CD4-positive, alpha-beta T cell (primary cell): ENCODE measurements at regions not wholly inside any gene's neighbourhood (a gene's known extent, or its start where the extent isn't known, plus 50 kb on each side); places are given as distances from the start of the nearest gene placed in this dataset.

ENCODE experiments used
- ATAC-seq: fragments of 200-7000 bp; cut with Tn5 transposase; one replicate; pipeline ENCODE4 v1.10.0; 2022; ENCODE audit warnings: mild to moderate bottlenecking; ENCODE audit not compliant: poor library complexity
- CTCF ChIA-PET: fragments of 350-600 bp; sonication (Branson Sonifier 250); formaldehyde crosslinking; loops from one replicate; lab custom pipeline; 2021; ENCODE audit warnings: antibody characterized with exemption, inconsistent platforms; lab: Charles Lee
- POLR2A ChIA-PET: fragments of 350-600 bp; sonication (Branson Sonifier 250); formaldehyde crosslinking; loops from one replicate; lab custom pipeline; 2021; ENCODE audit warnings: antibody characterized with exemption, inconsistent platforms; lab: Charles Lee
- DNase-seq, 14 experiments: peaks; one replicate each; pipeline ENCODE4 v3.0.0-alpha.2; 2013 to 2020; ENCODE audit warnings: mixed read lengths in 2 of 14
- H3K27ac ChIP-seq, 2 donors: one replicate each; pipeline versions ENCODE4 v1.5.1 to v1.7.0; 2013; ENCODE audit warnings: low read length in 2 of 2, low read depth in 1 of 2, mild to moderate bottlenecking in 1 of 2
- H3K27me3 ChIP-seq, 2 experiments: 1 replicate in 1 of 2; 2 replicates in 1 of 2; pipeline versions ENCODE4 v1.6.1 to v1.7.0; 2013; ENCODE audit warnings: low read length in 2 of 2, control low read depth in 1 of 2, mild to moderate bottlenecking in 1 of 2, moderate library complexity in 1 of 2; ENCODE audit not compliant: insufficient read depth in 2 of 2, control insufficient read depth in 1 of 2
- H3K36me3 ChIP-seq: one replicate; pipeline ENCODE4 v1.6.1; 2013; ENCODE audit warnings: low read length, control low read depth; ENCODE audit not compliant: insufficient read depth
- H3K4me1 ChIP-seq: one replicate; pipeline ENCODE4 v1.6.1; 2013; ENCODE audit warnings: low read length, control low read depth; ENCODE audit not compliant: insufficient read depth
- H3K4me3 ChIP-seq: one replicate; pipeline ENCODE4 v1.5.1; 2013; ENCODE audit warnings: mild to moderate bottlenecking, low read length, moderate library complexity
- H3K9me3 ChIP-seq, 2 experiments: 1 replicate in 1 of 2; 2 replicates in 1 of 2; pipeline versions ENCODE4 v1.6.1 to v1.7.0; 2013; ENCODE audit warnings: low read length in 2 of 2, mild to moderate bottlenecking in 2 of 2, control low read depth in 1 of 2, moderate library complexity in 1 of 2; ENCODE audit not compliant: control insufficient read depth in 1 of 2, insufficient read depth in 1 of 2
- H3K27ac Mint-ChIP-seq: one replicate; pipeline ENCODE4 v1.8.0; 2020; ENCODE audit warnings: mixed read lengths
- H3K27me3 Mint-ChIP-seq: one replicate; pipeline ENCODE4 v1.8.0; 2021; ENCODE audit warnings: mixed read lengths
- H3K36me3 Mint-ChIP-seq: one replicate; pipeline ENCODE4 v1.8.0; 2021; ENCODE audit warnings: low read depth, mixed read lengths
- H3K4me1 Mint-ChIP-seq: one replicate; pipeline ENCODE4 v1.8.0; 2021; ENCODE audit warnings: low read depth, mixed read lengths
- H3K4me3 Mint-ChIP-seq: one replicate; pipeline ENCODE4 v1.8.0; 2020; ENCODE audit warnings: mild to moderate bottlenecking, mixed read lengths
- H3K9me3 Mint-ChIP-seq: one replicate; pipeline ENCODE4 v1.8.0; 2020; ENCODE audit warnings: mixed read lengths
- CTCF ChIP-seq: fragments of 200-600 bp; IDR thresholded peaks from one replicate; pipeline ENCODE4 v1.8.0; 2022; ENCODE audit warnings: antibody characterized with exemption, mild to moderate bottlenecking
- intact Hi-C, 2 experiments: fragments of 100-400 bp; cut with DNase I in 1 of 2; cut with micrococcal nuclease in 1 of 2; formaldehyde crosslinking; loops; one replicate each; pipeline versions ENCODE4 v1.15.1 to v1.9.0; 2023 to 2025; cut with DNase I, micrococcal nuclease

GRCh38 chr14:49424436-49425331 lies 161.5 kb downstream of the RPS29 start:
- ChIA-PET POLR2A (no interaction called here), CTCF (no interaction called here)
- no peak overlapping the region for H3K27ac ChIP-seq
- Mint-ChIP-seq H3K9me3 (no peaks in the 10 kb centered on the region), H3K27ac (no peak overlapping the region), H3K4me1 (no peaks in the 10 kb centered on the region), H3K4me3 (no peak overlapping the region), H3K36me3 (no peaks in the 10 kb centered on the region), H3K27me3 (peaks cover 67% of the 10 kb centered on the region)
- no peaks in the 10 kb centered on the region for H3K36me3 ChIP-seq
- TF ChIP-seq CTCF = no peak
- H3K27me3 ChIP-seq = peaks cover 3 to 11% of the 10 kb centered on the region in 2 experiments
- ATAC-seq (no peak), DNase-seq (no peak)
- intact Hi-C loops = no loop called here
- no peak overlapping the region for H3K4me3 ChIP-seq
- H3K4me1 ChIP-seq = no peaks in the 10 kb centered on the region
- H3K9me3 ChIP-seq = peaks cover 1 to 8% of the 10 kb centered on the region in 2 experiments

GRCh38 chr14:49420201-49420600 lies 166.0 kb downstream of the RPS29 start:
- intact Hi-C loops = no loop called here
- ATAC-seq (no peak), DNase-seq (no peak)
- H3K27ac Mint-ChIP-seq = no peak overlapping the region
- H3K27ac ChIP-seq = no peak overlapping the region
- no peak for TF ChIP-seq CTCF
- H3K9me3 ChIP-seq = no peaks in the 10 kb centered on the region
- peaks cover 58% of the 10 kb centered on the region for H3K27me3 Mint-ChIP-seq
- H3K4me1 Mint-ChIP-seq = no peaks in the 10 kb centered on the region
- POLR2A ChIA-PET = no interaction called here
- H3K9me3 Mint-ChIP-seq = no peaks in the 10 kb centered on the region
- CTCF ChIA-PET = no interaction called here
- H3K27me3 ChIP-seq = peaks cover 4 to 13% of the 10 kb centered on the region in 2 experiments
- H3K4me1 ChIP-seq = no peaks in the 10 kb centered on the region
- H3K4me3 ChIP-seq = no peak overlapping the region
- H3K36me3 ChIP-seq = no peaks in the 10 kb centered on the region
- H3K4me3 Mint-ChIP-seq = no peak overlapping the region
- H3K36me3 Mint-ChIP-seq = no peaks in the 10 kb centered on the region

- ATAC-seq (no peak), DNase-seq (no peak)
- Histone ChIP-seq H3K27me3 (peaks cover 4 to 13% of the 10 kb centered on the region in 2 experiments), H3K27ac (no peak overlapping the region), H3K9me3 (no peaks in the 10 kb centered on the region), H3K4me3 (no peak overlapping the region), H3K4me1 (no peaks in the 10 kb centered on the region), H3K36me3 (no peaks in the 10 kb centered on the region)
- no peaks in the 10 kb centered on the region for H3K36me3 Mint-ChIP-seq
- no peaks in the 10 kb centered on the region for H3K9me3 Mint-ChIP-seq
- no peak overlapping the region for H3K27ac Mint-ChIP-seq
- POLR2A ChIA-PET = interaction anchor here (0.6 kb wide), 1 partner anchor 177 kb away, joined by 3 read pairs; no protein-coding TSS in a partner anchor
- no peak overlapping the region for H3K4me3 Mint-ChIP-seq
- TF ChIP-seq CTCF = no peak
- H3K27me3 Mint-ChIP-seq = peaks cover 47% of the 10 kb centered on the region
- CTCF ChIA-PET = interaction anchor here (1.4 kb wide), 1 partner anchor 8 kb away, joined by 3 read pairs; no protein-coding TSS in a partner anchor
- H3K4me1 Mint-ChIP-seq = no peaks in the 10 kb centered on the region
- intact Hi-C loops = no loop called here
Observed at GRCh38 chr14:49418789-49419188, 167.4 kb downstream of the RPS29 start.
